GM12874 (cell line): ENCODE measurements at regions not wholly inside any gene's neighbourhood (a gene's known extent, or its start where the extent isn't known, plus 50 kb on each side); places are given as distances from the start of the nearest gene placed in this dataset.

Source experiments
- TF ChIP-seq, protein P1 (sequence below): IDR thresholded peaks from 2 replicates; pipeline ENCODE4 v1.5.1; 2011; ENCODE audit warnings: low read depth, mild to moderate bottlenecking, control low read depth, low read length, moderate library complexity; ENCODE audit not compliant: insufficient read depth

DNA sequence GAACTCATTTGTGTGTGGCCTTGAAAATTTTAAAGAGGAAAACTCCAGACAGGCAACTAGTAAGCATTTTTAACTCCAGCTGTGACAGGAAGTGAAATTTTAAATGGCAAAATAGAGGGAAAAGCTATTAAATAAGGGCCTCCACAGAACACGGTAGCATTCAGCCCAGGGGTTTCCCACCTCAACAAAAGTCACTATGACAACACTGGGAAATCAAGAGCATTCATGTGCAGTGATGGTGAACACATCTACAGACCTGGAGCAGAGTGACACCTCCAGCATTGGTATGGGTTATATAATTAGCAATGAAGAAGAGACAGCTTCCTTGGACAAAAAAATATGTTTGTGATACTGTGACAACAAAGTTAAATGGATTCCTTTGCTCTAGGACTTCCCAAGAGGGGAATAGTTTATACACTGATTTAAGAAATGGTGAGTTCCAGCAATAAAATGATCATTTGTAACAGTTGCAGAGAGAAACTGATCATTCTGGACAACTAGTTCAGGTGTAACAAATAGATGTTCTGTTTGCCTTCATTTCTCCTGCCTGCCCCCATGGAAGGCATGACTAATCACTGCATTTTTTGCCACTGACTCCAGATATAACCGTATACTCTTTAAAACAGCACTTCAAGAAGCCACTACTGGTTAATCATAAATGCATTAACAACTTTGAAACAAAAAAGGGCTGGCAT is 93.3 kb upstream of the SLC44A1 start:
- TF ChIP-seq, protein P1, sequence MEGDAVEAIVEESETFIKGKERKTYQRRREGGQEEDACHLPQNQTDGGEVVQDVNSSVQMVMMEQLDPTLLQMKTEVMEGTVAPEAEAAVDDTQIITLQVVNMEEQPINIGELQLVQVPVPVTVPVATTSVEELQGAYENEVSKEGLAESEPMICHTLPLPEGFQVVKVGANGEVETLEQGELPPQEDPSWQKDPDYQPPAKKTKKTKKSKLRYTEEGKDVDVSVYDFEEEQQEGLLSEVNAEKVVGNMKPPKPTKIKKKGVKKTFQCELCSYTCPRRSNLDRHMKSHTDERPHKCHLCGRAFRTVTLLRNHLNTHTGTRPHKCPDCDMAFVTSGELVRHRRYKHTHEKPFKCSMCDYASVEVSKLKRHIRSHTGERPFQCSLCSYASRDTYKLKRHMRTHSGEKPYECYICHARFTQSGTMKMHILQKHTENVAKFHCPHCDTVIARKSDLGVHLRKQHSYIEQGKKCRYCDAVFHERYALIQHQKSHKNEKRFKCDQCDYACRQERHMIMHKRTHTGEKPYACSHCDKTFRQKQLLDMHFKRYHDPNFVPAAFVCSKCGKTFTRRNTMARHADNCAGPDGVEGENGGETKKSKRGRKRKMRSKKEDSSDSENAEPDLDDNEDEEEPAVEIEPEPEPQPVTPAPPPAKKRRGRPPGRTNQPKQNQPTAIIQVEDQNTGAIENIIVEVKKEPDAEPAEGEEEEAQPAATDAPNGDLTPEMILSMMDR: no peak

DNA sequence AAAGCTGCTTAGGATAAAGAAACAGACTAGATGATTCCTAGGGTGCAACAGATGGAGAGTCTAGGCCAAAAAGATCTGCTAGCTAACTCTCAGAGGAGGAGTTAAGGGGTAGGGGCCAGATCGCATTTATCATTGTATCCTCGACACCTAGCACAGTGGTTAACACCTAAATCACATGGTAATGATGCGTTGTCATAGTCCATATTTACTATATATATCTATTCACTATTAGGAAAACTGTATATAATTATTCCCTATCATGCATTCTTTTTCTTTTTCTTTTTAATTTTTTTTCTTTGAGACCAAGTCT is 92.8 kb upstream of the SLC44A1 start:
- TF ChIP-seq, protein P1: no peak

DNA sequence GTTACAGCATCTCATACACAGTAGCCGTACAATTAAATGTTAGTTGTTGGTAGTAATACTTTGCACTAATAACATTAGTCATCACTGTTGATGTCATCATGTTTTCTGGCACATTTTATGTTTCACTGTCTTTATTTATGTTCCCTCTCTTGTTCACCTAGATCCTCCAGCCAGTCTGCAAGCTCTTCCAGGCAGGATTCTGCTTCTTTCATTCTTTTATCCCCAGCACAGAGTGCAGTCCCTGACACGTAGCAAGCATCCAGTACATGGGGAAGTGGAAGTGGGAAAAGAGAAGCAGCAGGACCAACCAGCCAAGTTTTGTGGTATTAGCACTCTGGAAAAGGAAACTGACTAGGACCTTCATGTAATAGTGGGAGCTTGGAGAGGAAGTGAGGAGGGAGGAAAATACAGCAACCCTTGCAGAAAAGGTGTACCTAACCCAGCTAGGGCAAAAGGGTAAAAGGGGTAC is 89.7 kb upstream of the SLC44A1 start:
- TF ChIP-seq, protein P1: no peak

DNA sequence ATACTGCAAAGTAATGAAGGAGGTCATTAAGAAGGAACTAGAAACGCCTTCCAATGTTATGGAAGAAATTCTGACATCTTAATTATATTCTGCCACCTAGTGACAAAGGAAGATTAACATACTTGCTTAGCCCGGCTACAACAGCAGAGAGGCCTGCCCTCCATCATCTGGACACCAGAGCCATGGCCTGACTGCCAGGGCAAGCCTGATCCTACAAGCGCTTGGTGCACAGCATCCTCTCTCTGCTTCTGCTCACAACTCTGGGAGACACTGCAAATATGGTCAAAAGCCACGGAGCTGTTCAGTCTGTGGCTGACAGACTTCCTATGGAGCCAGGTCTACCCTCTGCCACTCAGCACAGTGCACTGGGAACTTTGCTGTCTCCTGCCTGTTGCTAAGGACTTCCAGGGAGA is 87.3 kb upstream of the SLC44A1 start:
- TF ChIP-seq, protein P1: peak; percentile 28; the same call in 1 of the 2 replicates

DNA sequence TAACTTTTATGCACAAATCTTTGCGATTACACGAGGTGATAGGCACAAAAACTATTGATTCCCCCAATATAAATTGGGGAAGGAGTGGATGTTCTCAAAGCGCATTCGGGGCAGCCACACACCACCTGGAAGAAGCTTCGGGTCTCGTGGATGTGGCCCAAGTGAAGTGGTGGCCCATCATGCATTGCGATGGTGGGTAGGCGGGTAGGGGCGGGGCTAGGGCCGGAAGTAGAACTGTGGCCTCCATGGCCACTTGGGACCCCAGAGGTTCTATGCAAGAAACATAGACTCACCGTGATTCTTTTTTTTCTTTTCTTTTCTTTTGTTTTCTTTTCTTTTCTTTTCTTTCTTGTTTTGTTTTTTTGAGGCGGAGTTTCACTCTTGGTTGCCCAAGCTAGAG is 86.4 kb upstream of the SLC44A1 start:
- TF ChIP-seq, protein P1: no peak

- TF ChIP-seq, protein P1: no peak
Observed at GRCh38 chr9:105158898-105159297, 85.6 kb upstream of the SLC44A1 start.

- TF ChIP-seq, protein P1: no peak
Observed at GRCh38 chr9:105168870-105169319, 75.6 kb upstream of the SLC44A1 start.
